ENCODE measurements at regions not wholly inside any gene's neighbourhood (a gene's known extent, or its start where the extent isn't known, plus 50 kb on each side); places are given as distances from the start of the nearest gene placed in this dataset.

DNA sequence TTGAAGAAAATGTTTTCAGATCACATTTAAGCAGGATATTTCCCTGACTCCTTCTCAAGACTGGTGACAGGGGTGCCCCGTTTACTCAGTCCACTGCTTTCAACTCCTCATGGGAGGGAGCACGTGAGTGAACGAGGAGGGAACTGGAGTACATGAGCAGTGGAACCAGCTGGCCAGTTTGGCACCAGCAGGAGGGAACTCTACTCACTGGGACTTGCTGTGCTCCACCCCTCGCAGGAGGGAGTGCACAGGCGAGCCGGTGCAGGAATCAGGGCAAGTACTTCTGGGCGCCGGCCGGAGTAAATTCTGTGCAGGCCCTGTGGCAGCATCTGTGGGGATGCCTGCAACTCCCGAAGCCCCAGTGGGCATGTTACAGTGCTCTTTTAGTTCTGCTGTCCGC, 1941.1 kb upstream of the C9orf72 start:
- Histone ChIP-seq H3K14ac (ENCODE audit: insufficient read depth, low read length) (peak overlapping the region; percentile 26; the same call in 1 of the 2 replicates), H3K9ac (ENCODE audit: extremely low read depth, insufficient read length, low read length) (no peak overlapping the region), H2BK20ac (ENCODE audit: low read depth, low read length, poor library complexity, severe bottlenecking) (no peak overlapping the region), H2BK15ac (ENCODE audit: low read depth, low read length) (no peak overlapping the region), H3K23me2 (ENCODE audit: insufficient read length, low read depth, low read length, poor library complexity, severe bottlenecking) (no peaks in the 10 kb centered on the region), H3K79me2 (ENCODE audit: insufficient read depth, low read length) (no peaks in the 10 kb centered on the region), H3K56ac (ENCODE audit: insufficient read length, low read depth, low read length) (no peak overlapping the region), H4K8ac (replicated peaks; ENCODE audit: insufficient read length, low read depth, low read length) (no peak overlapping the region), H3T11ph (ENCODE audit: low read length) (no peak overlapping the region), H3K4me1 (ENCODE audit: insufficient read depth, low read length) (peaks cover 7% of the 10 kb centered on the region; the same call in 1 of the 2 replicates), H3K4me2 (ENCODE audit: insufficient read depth, insufficient read length, low read length) (peak overlapping the region; percentile 4), H4K91ac (ENCODE audit: insufficient read length, low read depth, low read length) (no peak overlapping the region), H2AFZ (ENCODE audit: low read length) (no peak overlapping the region), H3K27me3 (ENCODE audit: insufficient read depth, low read length) (no peaks in the 10 kb centered on the region), H3K79me1 (ENCODE audit: insufficient read depth, low read depth, low read length, poor library complexity, severe bottlenecking) (no peaks in the 10 kb centered on the region), H2BK5ac (ENCODE audit: insufficient read length, low read length) (no peak overlapping the region), H3K23ac (ENCODE audit: insufficient read length, low read depth, low read length) (no peak overlapping the region), H2BK120ac (ENCODE audit: low read depth, low read length, poor library complexity, severe bottlenecking) (no peak overlapping the region), H3K18ac (ENCODE audit: insufficient read length, low read depth, low read length) (no peak overlapping the region), H4K20me1 (ENCODE audit: control insufficient read depth, insufficient read depth, insufficient read length) (no peaks in the 10 kb centered on the region), H3K27ac (ENCODE audit: insufficient read length, low read depth, low read length) (no peak overlapping the region), H3K9me3 (ENCODE audit: control insufficient read depth, low read depth, low read length) (peaks cover 15% of the 10 kb centered on the region), H4K5ac (ENCODE audit: insufficient read length, low read depth, low read length) (no peak overlapping the region), H2AK5ac (ENCODE audit: insufficient read length, low read length) (no peak overlapping the region), H3K4ac (ENCODE audit: low read depth, low read length) (no peak overlapping the region), H2BK12ac (ENCODE audit: insufficient read length, low read depth, low read length) (no peak overlapping the region)
- H3K4me3 Mint-ChIP-seq, result peak overlapping the region; percentile 32 to 38; a peak in 2 of 5 replicates
- peaks cover 24 to 30% of the 10 kb centered on the region in 2 experiments for H3K9me3 Mint-ChIP-seq
- peak overlapping the region in 1 of 3 experiments; percentile 88; a peak in 3 of 7 replicates for H3K27ac Mint-ChIP-seq
- H3K4me1 Mint-ChIP-seq, result peaks cover 39 to 42% of the 10 kb centered on the region in 2 experiments
- peak; percentile 64 for DNase-seq
- TF ChIP-seq, protein P1, sequence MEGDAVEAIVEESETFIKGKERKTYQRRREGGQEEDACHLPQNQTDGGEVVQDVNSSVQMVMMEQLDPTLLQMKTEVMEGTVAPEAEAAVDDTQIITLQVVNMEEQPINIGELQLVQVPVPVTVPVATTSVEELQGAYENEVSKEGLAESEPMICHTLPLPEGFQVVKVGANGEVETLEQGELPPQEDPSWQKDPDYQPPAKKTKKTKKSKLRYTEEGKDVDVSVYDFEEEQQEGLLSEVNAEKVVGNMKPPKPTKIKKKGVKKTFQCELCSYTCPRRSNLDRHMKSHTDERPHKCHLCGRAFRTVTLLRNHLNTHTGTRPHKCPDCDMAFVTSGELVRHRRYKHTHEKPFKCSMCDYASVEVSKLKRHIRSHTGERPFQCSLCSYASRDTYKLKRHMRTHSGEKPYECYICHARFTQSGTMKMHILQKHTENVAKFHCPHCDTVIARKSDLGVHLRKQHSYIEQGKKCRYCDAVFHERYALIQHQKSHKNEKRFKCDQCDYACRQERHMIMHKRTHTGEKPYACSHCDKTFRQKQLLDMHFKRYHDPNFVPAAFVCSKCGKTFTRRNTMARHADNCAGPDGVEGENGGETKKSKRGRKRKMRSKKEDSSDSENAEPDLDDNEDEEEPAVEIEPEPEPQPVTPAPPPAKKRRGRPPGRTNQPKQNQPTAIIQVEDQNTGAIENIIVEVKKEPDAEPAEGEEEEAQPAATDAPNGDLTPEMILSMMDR (conservative IDR thresholded peaks at IDR 0.05), result no peak
- no CpG with 5 or more reads among the region's 11 CpGs for WGBS (ENCODE audit: extremely low coverage, insufficient read length, low lambda C conversion rate)
- H3K36me3 Mint-ChIP-seq (ENCODE audit: insufficient read depth in 1 of 3, low read depth in 3 of 3), result peaks cover 18 to 25% (median 25%) of the 10 kb centered on the region in 3 experiments
- H3K27me3 Mint-ChIP-seq (ENCODE audit: low read depth), result peaks cover 45% of the 10 kb centered on the region

All from H9 (cell line).